VCaP (cell line): ENCODE measurements at regions not wholly inside any gene's neighbourhood (a gene's known extent, or its start where the extent isn't known, plus 50 kb on each side); places are given as distances from the start of the nearest gene placed in this dataset.

Source experiments
- H3K27ac ChIP-seq: fragments of 450-650 bp; 2 replicates; pipeline ENCODE4 v1.5.1; 2017
- CTCF ChIP-seq: fragments of 450-650 bp; conservative IDR thresholded peaks from 2 replicates; pipeline ENCODE4 v1.5.1; 2017; ENCODE audit warnings: mild to moderate bottlenecking, moderate library complexity

GRCh38 chr18:71842666-71843065 is 701.5 kb downstream of the CBLN2 start:
- no peak for TF ChIP-seq CTCF
- no peak overlapping the region for H3K27ac ChIP-seq

GRCh38 chr18:71837547-71837946 is 706.6 kb downstream of the CBLN2 start:
- H3K27ac ChIP-seq, result no peak overlapping the region
- TF ChIP-seq CTCF, result no peak

GRCh38 chr18:71832946-71833617 is 711.1 kb downstream of the CBLN2 start:
- no peak for TF ChIP-seq CTCF

GRCh38 chr18:71831039-71831438 is 713.1 kb downstream of the CBLN2 start:
- no peak overlapping the region for H3K27ac ChIP-seq
- TF ChIP-seq CTCF, result no peak

More at GRCh38 chr18:71832946-71833617, 711.1 kb downstream of the CBLN2 start:
- H3K27ac ChIP-seq, result no peak overlapping the region

- TF ChIP-seq CTCF, result no peak
- no peak overlapping the region for H3K27ac ChIP-seq
These were observed 716.8 kb downstream of the CBLN2 start for GRCh38 chr18:71827301-71827700.

GRCh38 chr18:71815305-71815704 is 728.8 kb downstream of the CBLN2 start:
- no peak overlapping the region for H3K27ac ChIP-seq
- TF ChIP-seq CTCF, result no peak

GRCh38 chr18:71809711-71810110 is 734.4 kb downstream of the CBLN2 start:
- no peak for TF ChIP-seq CTCF
- H3K27ac ChIP-seq, result no peak overlapping the region
